ENCODE measurements at regions not wholly inside any gene's neighbourhood (a gene's known extent, or its start where the extent isn't known, plus 50 kb on each side); places are given as distances from the start of the nearest gene placed in this dataset.
A peak's percentile ranks its signal among the peaks of the same experiment; 100 is the strongest.

DNA sequence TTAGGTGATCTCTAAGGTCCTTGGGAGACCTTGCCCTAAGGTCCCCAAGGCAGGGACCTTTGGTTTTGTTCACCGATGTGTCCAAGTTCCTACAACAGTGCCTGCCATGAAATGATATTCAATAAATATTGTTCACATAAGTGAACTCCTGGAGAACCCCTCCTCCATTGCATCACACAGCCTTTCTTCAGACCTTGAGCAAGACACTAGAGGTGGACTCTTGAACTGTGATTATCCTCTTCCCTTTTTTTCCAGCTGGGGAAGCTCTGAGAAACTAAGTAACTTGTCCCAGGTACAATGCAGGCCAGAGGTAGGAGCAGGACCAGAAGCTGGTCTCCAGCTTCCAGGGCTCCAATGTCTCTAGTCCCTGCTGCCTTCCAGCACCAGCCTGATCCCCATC, 76.6 kb upstream of the LMO1 start:
- Histone ChIP-seq H3K9me2 (replicated peaks; ENCODE audit: insufficient read depth, low read length) (no peaks in the 10 kb centered on the region), H3K27me3 (ENCODE audit: low read length) (no peaks in the 10 kb centered on the region), H3K4me2 (ENCODE audit: low read depth, low read length, poor library complexity, severe bottlenecking) (no peak overlapping the region), H3K9me3 (ENCODE audit: low read length) (no peaks in the 10 kb centered on the region), H4K20me1 (ENCODE audit: insufficient read depth, low read depth, low read length) (peaks cover 5% of the 10 kb centered on the region; the same call in 1 of the 2 replicates), H2AFZ (ENCODE audit: low read length) (no peak overlapping the region), H3K9ac (ENCODE audit: low read length) (no peak overlapping the region), H3K4me3 (ENCODE audit: low read length) (no peak overlapping the region), H3K4me1 (ENCODE audit: low read length) (peaks cover 17% of the 10 kb centered on the region), H3K27ac (ENCODE audit: low read length) (no peak overlapping the region), H3K36me3 (ENCODE audit: insufficient read depth, low read length) (no peaks in the 10 kb centered on the region), H3K79me2 (ENCODE audit: low read length) (no peaks in the 10 kb centered on the region)
- no peak for DNase-seq

DNA sequence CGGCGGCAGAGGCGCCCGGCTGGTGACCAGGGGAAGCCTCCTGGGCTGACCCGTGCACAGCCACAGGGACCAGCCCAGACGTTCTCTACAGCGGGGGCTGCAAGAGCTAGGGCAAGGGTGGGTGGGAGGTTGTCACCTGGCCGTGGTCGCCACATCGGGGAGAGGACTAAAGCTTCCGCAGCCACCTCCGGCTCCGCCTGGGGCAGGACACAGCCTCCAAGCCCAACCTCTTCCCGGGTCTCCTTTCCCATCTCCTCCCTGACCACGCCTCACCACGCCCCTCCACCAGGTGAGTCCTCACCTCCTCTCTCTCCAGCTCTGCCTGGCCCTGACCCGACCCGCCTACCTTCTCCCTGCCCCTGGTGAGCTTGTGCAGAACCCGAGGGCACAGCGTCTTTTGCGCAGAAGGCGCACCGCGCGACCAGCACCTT, 75.9 kb upstream of the LMO1 start:
- Histone ChIP-seq H3K4me1 (ENCODE audit: low read length) (peaks cover 17% of the 10 kb centered on the region), H3K9me2 (replicated peaks; ENCODE audit: insufficient read depth, low read length) (no peaks in the 10 kb centered on the region), H3K9ac (ENCODE audit: low read length) (no peak overlapping the region), H4K20me1 (ENCODE audit: insufficient read depth, low read depth, low read length) (peaks cover 5% of the 10 kb centered on the region; the same call in 1 of the 2 replicates), H3K4me2 (ENCODE audit: low read depth, low read length, poor library complexity, severe bottlenecking) (no peak overlapping the region), H3K79me2 (ENCODE audit: low read length) (no peaks in the 10 kb centered on the region), H2AFZ (ENCODE audit: low read length) (no peak overlapping the region), H3K4me3 (ENCODE audit: low read length) (no peak overlapping the region), H3K9me3 (ENCODE audit: low read length) (no peaks in the 10 kb centered on the region), H3K27ac (ENCODE audit: low read length) (no peak overlapping the region), H3K36me3 (ENCODE audit: insufficient read depth, low read length) (no peaks in the 10 kb centered on the region), H3K27me3 (ENCODE audit: low read length) (no peaks in the 10 kb centered on the region)
- no peak for DNase-seq

DNA sequence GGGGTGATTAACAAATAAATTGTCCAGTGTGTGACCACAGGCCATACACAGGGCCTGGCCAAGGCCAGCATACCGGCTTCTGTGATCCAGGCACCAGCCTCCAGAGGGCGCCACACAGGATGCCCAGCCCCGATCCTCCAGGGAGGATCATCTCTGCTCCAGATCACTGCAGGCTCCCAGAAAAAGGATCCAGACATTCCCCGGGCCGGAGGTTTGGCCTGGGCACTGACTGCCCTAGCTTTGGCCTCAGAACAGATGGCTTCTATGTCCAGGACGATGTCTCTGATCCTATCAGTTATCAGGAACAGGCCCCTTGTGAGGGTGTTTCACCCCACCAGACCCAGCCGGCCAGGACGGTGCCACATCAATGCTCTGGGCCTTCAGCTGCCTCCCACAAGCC, 74.5 kb upstream of the LMO1 start:
- Histone ChIP-seq H3K4me3 (ENCODE audit: low read length) (no peak overlapping the region), H2AFZ (ENCODE audit: low read length) (no peak overlapping the region), H3K27ac (ENCODE audit: low read length) (no peak overlapping the region), H4K20me1 (ENCODE audit: insufficient read depth, low read depth, low read length) (peaks cover 5% of the 10 kb centered on the region; the same call in 1 of the 2 replicates), H3K79me2 (ENCODE audit: low read length) (no peaks in the 10 kb centered on the region), H3K27me3 (ENCODE audit: low read length) (no peaks in the 10 kb centered on the region), H3K9ac (ENCODE audit: low read length) (no peak overlapping the region), H3K9me3 (ENCODE audit: low read length) (no peaks in the 10 kb centered on the region), H3K4me1 (ENCODE audit: low read length) (peaks cover 10% of the 10 kb centered on the region), H3K9me2 (replicated peaks; ENCODE audit: insufficient read depth, low read length) (no peaks in the 10 kb centered on the region), H3K4me2 (ENCODE audit: low read depth, low read length, poor library complexity, severe bottlenecking) (no peak overlapping the region), H3K36me3 (ENCODE audit: insufficient read depth, low read length) (no peaks in the 10 kb centered on the region)
- DNase-seq, result peak; percentile 71

DNA sequence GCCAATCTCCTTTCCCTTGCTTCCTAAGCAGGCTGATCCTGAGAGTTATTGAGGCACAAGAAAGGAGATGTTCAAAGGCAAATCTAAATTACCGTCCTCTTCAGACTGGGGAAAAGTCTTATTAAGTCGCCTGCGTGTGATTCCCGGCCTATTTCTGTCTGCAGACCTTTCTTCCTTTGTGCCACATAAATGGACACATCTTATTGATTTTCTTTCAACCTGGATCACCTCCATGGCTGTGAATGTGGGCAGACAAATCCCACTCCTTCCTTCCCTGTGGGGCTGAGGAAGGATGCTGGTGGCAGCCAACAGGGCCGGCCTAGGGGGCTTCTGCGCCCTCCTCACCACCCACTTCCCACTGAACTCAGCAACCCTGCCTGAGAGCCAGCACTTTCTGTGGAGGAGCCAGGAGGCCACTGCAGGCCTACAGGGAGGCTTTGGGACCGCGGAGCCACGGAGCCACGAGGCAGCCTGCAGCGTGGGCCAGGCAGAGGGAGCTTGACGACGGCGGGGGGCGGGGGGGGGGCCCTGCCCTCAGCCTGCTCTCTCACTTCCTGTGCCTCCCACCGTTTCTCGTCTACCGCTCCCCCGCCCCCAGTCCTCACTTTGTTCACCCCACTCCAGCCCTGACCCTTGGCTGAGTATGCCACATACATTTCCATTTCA, 73.6 kb upstream of the LMO1 start:
- Histone ChIP-seq H3K9me3 (ENCODE audit: low read length) (no peaks in the 10 kb centered on the region), H2AFZ (ENCODE audit: low read length) (no peak overlapping the region), H3K9ac (ENCODE audit: low read length) (no peak overlapping the region), H3K27ac (ENCODE audit: low read length) (no peak overlapping the region), H3K79me2 (ENCODE audit: low read length) (no peaks in the 10 kb centered on the region), H3K4me1 (ENCODE audit: low read length) (peaks cover under 1% of the 10 kb centered on the region; the same call in 1 of the 2 replicates), H4K20me1 (ENCODE audit: insufficient read depth, low read depth, low read length) (peaks cover 5% of the 10 kb centered on the region; the same call in 1 of the 2 replicates), H3K36me3 (ENCODE audit: insufficient read depth, low read length) (no peaks in the 10 kb centered on the region), H3K9me2 (replicated peaks; ENCODE audit: insufficient read depth, low read length) (no peaks in the 10 kb centered on the region), H3K4me2 (ENCODE audit: low read depth, low read length, poor library complexity, severe bottlenecking) (no peak overlapping the region), H3K4me3 (ENCODE audit: low read length) (no peak overlapping the region), H3K27me3 (ENCODE audit: low read length) (no peaks in the 10 kb centered on the region)
- no peak for DNase-seq

DNA sequence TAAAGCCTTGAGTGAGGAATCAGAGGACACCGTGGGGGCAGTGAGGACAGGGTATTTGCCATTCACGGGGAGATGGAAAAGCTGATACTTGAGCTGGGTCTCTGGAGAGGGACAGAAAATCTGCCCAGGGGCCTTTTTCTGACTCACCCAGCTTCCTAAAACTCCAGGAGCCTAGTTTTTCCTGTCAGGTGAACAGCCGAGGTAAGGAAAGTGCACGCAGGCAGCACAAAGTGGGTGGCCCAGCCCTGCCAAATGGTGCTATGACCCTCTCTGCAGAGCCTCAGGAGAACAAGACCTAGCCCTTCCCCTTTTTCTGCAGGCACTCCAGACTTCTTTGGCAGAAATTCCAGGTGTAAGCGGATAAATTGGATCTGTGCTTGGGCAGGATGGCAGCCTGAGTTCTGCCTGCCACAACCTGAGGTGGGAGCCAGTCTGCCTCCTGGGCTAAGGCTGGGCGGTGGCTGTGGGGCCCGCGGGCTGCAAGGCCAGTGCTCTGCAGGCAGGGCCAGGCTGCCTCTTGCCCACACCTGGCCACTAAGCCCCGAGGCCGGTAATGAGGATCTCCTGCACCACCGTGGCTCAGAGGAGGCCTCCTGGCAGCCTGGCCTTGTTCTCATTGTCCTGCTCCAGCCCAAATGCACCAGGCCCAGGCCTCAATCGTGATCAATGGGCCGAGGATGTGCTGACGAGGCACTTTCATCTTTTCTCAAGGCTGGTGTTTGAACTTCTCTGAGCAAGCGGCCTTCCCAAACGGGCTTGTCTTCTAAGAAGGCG, 72.9 kb upstream of the LMO1 start:
- Histone ChIP-seq H3K9ac (ENCODE audit: low read length) (no peak overlapping the region), H3K4me1 (ENCODE audit: low read length) (no peaks in the 10 kb centered on the region), H3K79me2 (ENCODE audit: low read length) (no peaks in the 10 kb centered on the region), H3K9me3 (ENCODE audit: low read length) (no peaks in the 10 kb centered on the region), H2AFZ (ENCODE audit: low read length) (no peak overlapping the region), H4K20me1 (ENCODE audit: insufficient read depth, low read depth, low read length) (peaks cover 3% of the 10 kb centered on the region; the same call in 1 of the 2 replicates), H3K9me2 (replicated peaks; ENCODE audit: insufficient read depth, low read length) (no peaks in the 10 kb centered on the region), H3K4me2 (ENCODE audit: low read depth, low read length, poor library complexity, severe bottlenecking) (no peak overlapping the region), H3K27me3 (ENCODE audit: low read length) (no peaks in the 10 kb centered on the region), H3K27ac (ENCODE audit: low read length) (no peak overlapping the region), H3K4me3 (ENCODE audit: low read length) (no peak overlapping the region), H3K36me3 (ENCODE audit: insufficient read depth, low read length) (no peaks in the 10 kb centered on the region)
- no peak for DNase-seq

DNA sequence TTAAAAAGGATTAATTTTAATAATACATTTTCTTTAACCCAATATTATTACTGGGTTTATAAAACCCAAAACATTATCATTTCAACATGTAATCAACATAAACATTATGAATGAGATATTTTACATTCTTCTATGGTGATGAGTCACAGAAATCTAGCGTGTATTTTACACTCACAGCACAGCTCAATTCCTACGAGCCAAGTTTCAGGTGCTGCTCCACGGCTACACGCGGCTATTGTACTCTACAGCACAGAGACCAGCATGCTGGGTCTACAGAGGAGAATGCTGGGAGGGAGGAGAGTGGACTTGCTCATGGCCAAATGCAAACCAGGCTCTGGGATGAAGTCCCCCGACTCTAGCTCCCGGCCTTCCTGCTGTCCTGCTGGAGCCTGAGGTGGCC, 72.0 kb upstream of the LMO1 start:
- Histone ChIP-seq H3K36me3 (ENCODE audit: insufficient read depth, low read length) (no peaks in the 10 kb centered on the region), H4K20me1 (ENCODE audit: insufficient read depth, low read depth, low read length) (no peaks in the 10 kb centered on the region), H3K4me3 (ENCODE audit: low read length) (no peak overlapping the region), H3K4me2 (ENCODE audit: low read depth, low read length, poor library complexity, severe bottlenecking) (no peak overlapping the region), H3K4me1 (ENCODE audit: low read length) (no peaks in the 10 kb centered on the region), H3K9me3 (ENCODE audit: low read length) (no peaks in the 10 kb centered on the region), H3K9me2 (replicated peaks; ENCODE audit: insufficient read depth, low read length) (no peaks in the 10 kb centered on the region), H2AFZ (ENCODE audit: low read length) (no peak overlapping the region), H3K79me2 (ENCODE audit: low read length) (no peaks in the 10 kb centered on the region), H3K9ac (ENCODE audit: low read length) (no peak overlapping the region), H3K27me3 (ENCODE audit: low read length) (no peaks in the 10 kb centered on the region), H3K27ac (ENCODE audit: low read length) (no peak overlapping the region)
- no peak for DNase-seq

DNA sequence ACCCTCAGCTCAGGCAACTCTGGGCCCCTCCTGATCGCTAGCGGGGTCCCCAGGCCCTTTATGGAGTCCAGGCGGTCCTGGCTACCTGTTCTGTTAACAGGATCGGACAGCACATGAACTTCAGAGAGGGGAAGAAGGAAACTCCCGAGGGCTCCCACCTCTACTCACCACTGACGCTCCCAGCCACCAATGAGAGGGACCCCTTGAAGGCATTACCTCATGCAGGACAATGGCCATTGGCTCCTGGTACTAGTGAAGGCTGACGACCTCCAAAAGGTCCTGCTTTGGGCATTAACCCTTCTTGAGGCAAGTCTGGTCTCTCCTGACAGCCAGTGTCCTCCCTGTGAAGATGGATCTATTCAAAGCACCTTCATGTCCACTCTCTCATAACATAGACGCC, 71.5 kb upstream of the LMO1 start:
- DNase-seq, result no peak
- H3K79me2 ChIP-seq (ENCODE audit: low read length), result no peaks in the 10 kb centered on the region
- H3K4me3 ChIP-seq (ENCODE audit: low read length), result no peak overlapping the region
- no peak overlapping the region for H3K4me2 ChIP-seq (ENCODE audit: low read depth, low read length, poor library complexity, severe bottlenecking)
- H4K20me1 ChIP-seq (ENCODE audit: insufficient read depth, low read depth, low read length), result no peaks in the 10 kb centered on the region
- no peak overlapping the region for H3K9ac ChIP-seq (ENCODE audit: low read length)
- no peaks in the 10 kb centered on the region for H3K4me1 ChIP-seq (ENCODE audit: low read length)
- H3K27me3 ChIP-seq (ENCODE audit: low read length), result no peaks in the 10 kb centered on the region
- H2AFZ ChIP-seq (ENCODE audit: low read length), result no peak overlapping the region
- no peak overlapping the region for H3K27ac ChIP-seq (ENCODE audit: low read length)
- H3K9me2 ChIP-seq (replicated peaks; ENCODE audit: insufficient read depth, low read length), result no peaks in the 10 kb centered on the region
- no peaks in the 10 kb centered on the region for H3K36me3 ChIP-seq (ENCODE audit: insufficient read depth, low read length)
- no peaks in the 10 kb centered on the region for H3K9me3 ChIP-seq (ENCODE audit: low read length)

DNA sequence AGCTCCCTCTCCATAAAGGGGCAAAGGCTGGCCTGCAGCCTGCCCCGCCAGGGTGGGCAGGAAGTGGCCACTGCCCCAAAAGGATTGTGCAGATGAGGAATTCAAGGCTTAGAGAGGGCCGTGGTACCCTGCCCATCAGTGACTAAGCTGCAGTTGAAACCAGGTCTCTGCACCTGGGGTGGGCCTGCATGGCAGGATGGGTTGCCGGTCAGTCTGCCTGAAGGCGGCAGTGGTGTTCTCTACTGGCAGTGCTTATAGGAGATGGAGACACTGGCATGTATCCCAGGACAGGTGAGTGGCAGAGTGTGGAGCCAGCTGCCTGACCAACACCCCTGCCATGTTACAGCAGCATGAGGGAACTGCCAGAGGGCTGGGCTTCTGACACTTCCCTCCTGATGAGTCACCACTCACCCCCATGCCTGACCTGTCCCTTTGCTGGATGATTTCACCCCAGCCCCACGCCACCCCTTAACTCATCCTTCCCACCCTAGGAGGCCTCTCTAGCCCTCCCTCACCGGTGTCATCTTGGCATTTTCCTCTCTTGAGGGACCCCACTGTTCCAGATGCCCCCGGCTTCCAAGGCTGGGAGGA, 70.2 kb upstream of the LMO1 start:
- Histone ChIP-seq H3K4me2 (ENCODE audit: low read depth, low read length, poor library complexity, severe bottlenecking) (no peak overlapping the region), H3K4me3 (ENCODE audit: low read length) (no peak overlapping the region)

More for the DNA sequence above, 70.2 kb upstream of the LMO1 start:
- Histone ChIP-seq H3K9me3 (ENCODE audit: low read length) (no peaks in the 10 kb centered on the region), H3K4me1 (ENCODE audit: low read length) (no peaks in the 10 kb centered on the region), H4K20me1 (ENCODE audit: insufficient read depth, low read depth, low read length) (no peaks in the 10 kb centered on the region), H3K27ac (ENCODE audit: low read length) (no peak overlapping the region), H3K27me3 (ENCODE audit: low read length) (no peaks in the 10 kb centered on the region), H3K79me2 (ENCODE audit: low read length) (no peaks in the 10 kb centered on the region), H3K9ac (ENCODE audit: low read length) (no peak overlapping the region), H3K36me3 (ENCODE audit: insufficient read depth, low read length) (no peaks in the 10 kb centered on the region), H2AFZ (ENCODE audit: low read length) (no peak overlapping the region), H3K9me2 (replicated peaks; ENCODE audit: insufficient read depth, low read length) (no peaks in the 10 kb centered on the region)
- no peak for DNase-seq
